Left ventricle myocardium inferior (tissue), 1 donor: ENCODE measurements at regions not wholly inside any gene's neighbourhood (a gene's known extent, or its start where the extent isn't known, plus 50 kb on each side); places are given as distances from the start of the nearest gene placed in this dataset.

Experiments
- DNase-seq: peaks from one replicate; pipeline ENCODE4 v3.0.0-alpha.2; 2020
- H3K27ac ChIP-seq: fragments of 200-600 bp; replicated peaks from 2 replicates; pipeline ENCODE4 v1.8.0; 2021
- H3K27me3 ChIP-seq: fragments of 200-600 bp; 2 replicates; pipeline ENCODE4 v1.8.0; 2021; ENCODE audit warnings: low read depth
- H3K36me3 ChIP-seq: fragments of 200-600 bp; 2 replicates; pipeline ENCODE4 v1.8.0; 2021
- H3K4me1 ChIP-seq: fragments of 200-600 bp; 2 replicates; pipeline ENCODE4 v1.8.0; 2021
- H3K4me3 ChIP-seq: fragments of 200-600 bp; 2 replicates; pipeline ENCODE4 v1.8.0; 2021; ENCODE audit warnings: mild to moderate bottlenecking, moderate library complexity
- H3K9me3 ChIP-seq: fragments of 200-600 bp; replicated peaks from 2 replicates; pipeline ENCODE4 v1.8.0; 2021
- CTCF ChIP-seq: fragments of 200-600 bp; IDR thresholded peaks from 2 replicates; pipeline ENCODE4 v1.8.0; 2021; ENCODE audit warnings: antibody characterized with exemption, mild to moderate bottlenecking, borderline replicate concordance
- intact Hi-C: fragments of 100-400 bp; cut with micrococcal nuclease; formaldehyde crosslinking; loops from one replicate; pipeline ENCODE4 v1.11.0; 2022
- donor health status: DM: no; HTN: yes; CAD: no; lungs with severe emphysema.

GRCh38 chr3:24915639-24916038 lies 421.0 kb upstream of the THRB start:
- H3K9me3 ChIP-seq, result no peaks in the 10 kb centered on the region
- DNase-seq, result no peak
- H3K4me3 ChIP-seq, result no peak overlapping the region
- no peaks in the 10 kb centered on the region for H3K27me3 ChIP-seq
- no peak overlapping the region for H3K27ac ChIP-seq
- no peaks in the 10 kb centered on the region for H3K4me1 ChIP-seq
- no peak for TF ChIP-seq CTCF
- intact Hi-C loops, result no loop called here
- H3K36me3 ChIP-seq, result no peaks in the 10 kb centered on the region

- intact Hi-C loops, result no loop called here
- Histone ChIP-seq H3K27me3 (no peaks in the 10 kb centered on the region), H3K36me3 (no peaks in the 10 kb centered on the region), H3K27ac (no peak overlapping the region), H3K4me1 (no peaks in the 10 kb centered on the region), H3K9me3 (no peaks in the 10 kb centered on the region), H3K4me3 (no peak overlapping the region)
- DNase-seq, result no peak
- no peak for TF ChIP-seq CTCF
Measured at GRCh38 chr3:24917908-24918307, 423.3 kb upstream of the THRB start.

GRCh38 chr3:24923570-24923969 lies 428.9 kb upstream of the THRB start:
- H3K4me1 ChIP-seq, result no peaks in the 10 kb centered on the region
- H3K4me3 ChIP-seq, result no peak overlapping the region
- no peaks in the 10 kb centered on the region for H3K36me3 ChIP-seq
- H3K27ac ChIP-seq, result no peak overlapping the region
- intact Hi-C loops, result no loop called here
- TF ChIP-seq CTCF, result no peak
- DNase-seq, result no peak
- no peaks in the 10 kb centered on the region for H3K27me3 ChIP-seq
- no peaks in the 10 kb centered on the region for H3K9me3 ChIP-seq

GRCh38 chr3:24929521-24929920 lies 434.9 kb upstream of the THRB start:
- Histone ChIP-seq H3K27ac (no peak overlapping the region), H3K4me3 (no peak overlapping the region), H3K4me1 (no peaks in the 10 kb centered on the region), H3K9me3 (no peaks in the 10 kb centered on the region), H3K27me3 (no peaks in the 10 kb centered on the region), H3K36me3 (no peaks in the 10 kb centered on the region)
- no peak for TF ChIP-seq CTCF
- intact Hi-C loops, result no loop called here
- no peak for DNase-seq

GRCh38 chr3:24933401-24933800 lies 438.8 kb upstream of the THRB start:
- DNase-seq, result no peak
- Histone ChIP-seq H3K4me1 (no peaks in the 10 kb centered on the region), H3K4me3 (no peak overlapping the region), H3K27me3 (no peaks in the 10 kb centered on the region), H3K9me3 (no peaks in the 10 kb centered on the region), H3K27ac (no peak overlapping the region), H3K36me3 (no peaks in the 10 kb centered on the region)
- TF ChIP-seq CTCF, result no peak
- intact Hi-C loops, result no loop called here

- no peaks in the 10 kb centered on the region for H3K27me3 ChIP-seq
- intact Hi-C loops, result no loop called here
- no peaks in the 10 kb centered on the region for H3K4me1 ChIP-seq
- H3K27ac ChIP-seq, result no peak overlapping the region
- no peak overlapping the region for H3K4me3 ChIP-seq
- H3K36me3 ChIP-seq, result no peaks in the 10 kb centered on the region
- H3K9me3 ChIP-seq, result no peaks in the 10 kb centered on the region
- no peak for TF ChIP-seq CTCF
- DNase-seq, result no peak
Measured at GRCh38 chr3:24936574-24936973, 441.9 kb upstream of the THRB start.
